OCI-LY7 (cell line): ENCODE measurements at regions not wholly inside any gene's neighbourhood (a gene's known extent, or its start where the extent isn't known, plus 50 kb on each side); places are given as distances from the start of the nearest gene placed in this dataset.

Source experiments
- CTCF ChIP-seq: fragments of 200-600 bp; sonication (generic); conservative IDR thresholded peaks from 2 replicates; pipeline ENCODE4 v1.5.1; 2014; ENCODE audit warnings: mild to moderate bottlenecking, antibody characterized with exemption, low read length, moderate library complexity, mixed read lengths
- EZH2phosphoT487 ChIP-seq: fragments of 200-600 bp; sonication (generic); IDR thresholded peaks from 2 replicates; pipeline ENCODE4 v1.6.1; 2018; ENCODE audit warnings: low read depth, borderline replicate concordance, mild to moderate bottlenecking, mixed run types, antibody characterized with exemption, low read length, moderate library complexity, mixed read lengths

DNA sequence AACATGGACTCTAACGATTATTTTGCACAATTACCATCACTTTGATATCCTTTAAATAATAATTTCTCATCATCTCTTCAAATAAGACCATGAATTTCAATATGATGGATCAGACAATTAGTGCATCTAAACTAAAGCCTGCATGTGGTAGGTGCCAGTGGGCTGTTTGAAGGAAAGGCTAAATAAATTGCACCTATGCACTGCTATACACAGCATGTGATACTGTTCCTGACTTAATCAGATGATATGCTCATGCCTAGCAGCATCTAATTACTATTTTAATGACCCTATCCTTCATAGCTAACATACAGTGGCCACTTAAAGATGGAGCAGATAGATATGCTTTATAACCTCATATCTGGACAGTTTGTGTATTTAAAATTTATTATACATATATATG lies 731.6 kb upstream of the MANEA start:
- no peak for TF ChIP-seq CTCF
- no peak for TF ChIP-seq EZH2phosphoT487
